ENCODE measurements at regions not wholly inside any gene's neighbourhood (a gene's known extent, or its start where the extent isn't known, plus 50 kb on each side); places are given as distances from the start of the nearest gene placed in this dataset.
A peak's percentile ranks its signal among the peaks of the same experiment; 100 is the strongest.

DNA sequence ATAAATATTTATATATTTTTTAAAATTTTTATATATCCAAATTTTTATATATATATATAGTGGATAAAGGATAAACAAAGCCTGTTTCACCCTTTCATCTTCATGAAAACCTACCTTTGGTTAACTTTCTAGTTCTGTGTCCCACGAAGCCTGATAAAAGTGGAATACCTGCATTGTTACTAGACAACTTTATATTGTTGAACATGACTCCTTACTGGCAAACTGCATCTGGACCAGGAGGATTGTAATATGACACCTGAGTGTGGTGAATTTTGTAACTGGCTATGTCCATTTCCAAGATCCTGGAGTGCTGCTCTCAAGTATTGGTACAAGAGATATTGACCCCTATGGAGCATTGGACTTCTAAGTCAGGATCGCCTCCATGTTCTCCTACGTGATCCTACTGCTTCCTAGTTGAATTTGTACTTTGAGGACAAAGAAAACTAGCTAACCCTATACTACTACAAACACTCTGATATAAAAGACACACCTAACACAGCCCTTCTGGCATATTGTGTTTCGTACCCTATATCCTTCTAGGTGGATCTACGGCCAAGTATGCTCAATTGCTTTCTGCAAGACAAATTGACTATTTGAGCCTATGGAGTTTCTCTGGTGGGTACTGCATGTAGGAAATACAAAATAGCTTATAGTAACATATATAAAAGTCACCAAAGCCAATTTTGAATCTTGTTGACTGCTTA, 61.3 kb upstream of the PRRG1 start:
- Histone ChIP-seq H3K27me3 (ENCODE audit: insufficient read depth, low read length) (no peaks in the 10 kb centered on the region), H3K79me2 (ENCODE audit: insufficient read depth, low read length) (no peaks in the 10 kb centered on the region), H4K20me1 (ENCODE audit: insufficient read depth, low read length) (no peaks in the 10 kb centered on the region), H3K4me3 (ENCODE audit: insufficient read depth, low read depth, low read length) (no peak overlapping the region), H3K9me3 (ENCODE audit: insufficient read depth, low read depth, low read length) (no peaks in the 10 kb centered on the region), H3K9ac (ENCODE audit: low read length) (no peak overlapping the region), H2AFZ (ENCODE audit: low read depth, low read length) (no peak overlapping the region), H3K4me2 (ENCODE audit: low read length) (no peak overlapping the region), H3K36me3 (ENCODE audit: insufficient read depth, low read length) (no peaks in the 10 kb centered on the region), H3K4me1 (ENCODE audit: insufficient read depth, low read length) (no peaks in the 10 kb centered on the region), H3K27ac (ENCODE audit: low read depth, low read length) (no peak overlapping the region)
- TF ChIP-seq, protein P1, sequence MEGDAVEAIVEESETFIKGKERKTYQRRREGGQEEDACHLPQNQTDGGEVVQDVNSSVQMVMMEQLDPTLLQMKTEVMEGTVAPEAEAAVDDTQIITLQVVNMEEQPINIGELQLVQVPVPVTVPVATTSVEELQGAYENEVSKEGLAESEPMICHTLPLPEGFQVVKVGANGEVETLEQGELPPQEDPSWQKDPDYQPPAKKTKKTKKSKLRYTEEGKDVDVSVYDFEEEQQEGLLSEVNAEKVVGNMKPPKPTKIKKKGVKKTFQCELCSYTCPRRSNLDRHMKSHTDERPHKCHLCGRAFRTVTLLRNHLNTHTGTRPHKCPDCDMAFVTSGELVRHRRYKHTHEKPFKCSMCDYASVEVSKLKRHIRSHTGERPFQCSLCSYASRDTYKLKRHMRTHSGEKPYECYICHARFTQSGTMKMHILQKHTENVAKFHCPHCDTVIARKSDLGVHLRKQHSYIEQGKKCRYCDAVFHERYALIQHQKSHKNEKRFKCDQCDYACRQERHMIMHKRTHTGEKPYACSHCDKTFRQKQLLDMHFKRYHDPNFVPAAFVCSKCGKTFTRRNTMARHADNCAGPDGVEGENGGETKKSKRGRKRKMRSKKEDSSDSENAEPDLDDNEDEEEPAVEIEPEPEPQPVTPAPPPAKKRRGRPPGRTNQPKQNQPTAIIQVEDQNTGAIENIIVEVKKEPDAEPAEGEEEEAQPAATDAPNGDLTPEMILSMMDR (IDR thresholded peaks at IDR 0.05; ENCODE audit: insufficient read depth, low read depth, low read length): no peak
- no peak for TF ChIP-seq EZH2 (IDR thresholded peaks at IDR 0.05; ENCODE audit: insufficient read depth, low read length)
- no peaks in the 10 kb centered on the region for H3K9me3 Mint-ChIP-seq (ENCODE audit: unreplicated experiment)
- peaks cover 2% of the 10 kb centered on the region for H3K27me3 Mint-ChIP-seq (ENCODE audit: low read depth, unreplicated experiment)
- no peak for FAIRE-seq
- no peaks in the 10 kb centered on the region for H3K4me1 Mint-ChIP-seq (ENCODE audit: low read depth, unreplicated experiment)
- DNase-seq (ENCODE audit: low read depth): no peak
- no peak overlapping the region for H3K27ac Mint-ChIP-seq (ENCODE audit: unreplicated experiment)
- no peak overlapping the region for H3K4me3 Mint-ChIP-seq (ENCODE audit: unreplicated experiment)
- H3K36me3 Mint-ChIP-seq (ENCODE audit: low read depth, unreplicated experiment): no peaks in the 10 kb centered on the region

DNA sequence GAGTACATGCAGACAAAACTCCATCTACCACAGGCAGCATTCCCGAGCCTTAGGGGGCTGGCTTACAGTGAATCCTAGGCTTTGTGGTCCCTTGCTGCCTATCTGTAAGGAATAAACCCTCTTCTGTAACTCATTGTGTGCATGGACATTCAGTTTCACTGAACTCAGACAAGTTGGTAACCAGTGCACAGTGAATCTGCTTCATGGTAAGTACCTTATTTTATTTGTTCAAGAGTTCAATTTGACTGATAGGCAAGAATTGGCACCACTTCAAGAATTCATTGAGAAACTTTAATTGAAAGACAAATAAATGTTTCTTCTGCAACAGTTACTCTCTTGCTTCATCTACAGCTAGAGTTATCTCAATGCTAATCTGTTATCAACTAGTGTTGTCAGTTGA, 57.2 kb upstream of the PRRG1 start:
- no peak overlapping the region for H3K4me3 Mint-ChIP-seq (ENCODE audit: unreplicated experiment)
- H3K36me3 ChIP-seq (ENCODE audit: insufficient read depth, low read length): no peaks in the 10 kb centered on the region
- no peak overlapping the region for H3K27ac ChIP-seq (ENCODE audit: low read depth, low read length)
- H3K4me2 ChIP-seq (ENCODE audit: low read length): no peak overlapping the region
- H3K9ac ChIP-seq (ENCODE audit: low read length): no peak overlapping the region
- H3K27me3 Mint-ChIP-seq (ENCODE audit: low read depth, unreplicated experiment): peaks cover 2% of the 10 kb centered on the region
- DNase-seq (ENCODE audit: low read depth) (no peak), FAIRE-seq (peak; percentile 72)
- H3K4me3 ChIP-seq (ENCODE audit: insufficient read depth, low read depth, low read length): no peak overlapping the region
- no peaks in the 10 kb centered on the region for H3K27me3 ChIP-seq (ENCODE audit: insufficient read depth, low read length)
- H3K36me3 Mint-ChIP-seq (ENCODE audit: low read depth, unreplicated experiment): no peaks in the 10 kb centered on the region
- H3K4me1 Mint-ChIP-seq (ENCODE audit: low read depth, unreplicated experiment): no peaks in the 10 kb centered on the region
- TF ChIP-seq, protein P1 (IDR thresholded peaks at IDR 0.05; ENCODE audit: insufficient read depth, low read depth, low read length): no peak
- no peak for TF ChIP-seq EZH2 (IDR thresholded peaks at IDR 0.05; ENCODE audit: insufficient read depth, low read length)
- H4K20me1 ChIP-seq (ENCODE audit: insufficient read depth, low read length): no peaks in the 10 kb centered on the region
- no peaks in the 10 kb centered on the region for H3K9me3 ChIP-seq (ENCODE audit: insufficient read depth, low read depth, low read length)
- no peak overlapping the region for H2AFZ ChIP-seq (ENCODE audit: low read depth, low read length)
- no peaks in the 10 kb centered on the region for H3K79me2 ChIP-seq (ENCODE audit: insufficient read depth, low read length)
- H3K9me3 Mint-ChIP-seq (ENCODE audit: unreplicated experiment): peaks cover 2% of the 10 kb centered on the region
- no peak overlapping the region for H3K27ac Mint-ChIP-seq (ENCODE audit: unreplicated experiment)
- H3K4me1 ChIP-seq (ENCODE audit: insufficient read depth, low read length): no peaks in the 10 kb centered on the region
